Sciatic nerve (tissue), 2 donors: ENCODE measurements at regions not wholly inside any gene's neighbourhood (a gene's known extent, or its start where the extent isn't known, plus 50 kb on each side); places are given as distances from the start of the nearest gene placed in this dataset.
"Not testable (repeated sequence)": the region's sequence is repeated elsewhere in the genome, so short reads cannot be mapped to it uniquely, and the experiment has no call there.

Experiments used
- ATAC-seq: fragments of 200-7000 bp; cut with Tn5 transposase; one replicate; pipeline ENCODE4 v1.9.1; 2020; ENCODE audit warnings: mild to moderate bottlenecking, moderate library complexity
- DNase-seq: peaks from one replicate; pipeline ENCODE4 v3.0.0-alpha.2; 2020; ENCODE audit warnings: low spot score
- intact Hi-C: fragments of 100-400 bp; cut with DNase I; formaldehyde crosslinking; loops from one replicate; pipeline ENCODE4 v1.14.2; 2022
- donor health status: DM: no; HTN: no; CAD: no.
- donor health status: DM: no; HTN: no; CAD: no.

DNA sequence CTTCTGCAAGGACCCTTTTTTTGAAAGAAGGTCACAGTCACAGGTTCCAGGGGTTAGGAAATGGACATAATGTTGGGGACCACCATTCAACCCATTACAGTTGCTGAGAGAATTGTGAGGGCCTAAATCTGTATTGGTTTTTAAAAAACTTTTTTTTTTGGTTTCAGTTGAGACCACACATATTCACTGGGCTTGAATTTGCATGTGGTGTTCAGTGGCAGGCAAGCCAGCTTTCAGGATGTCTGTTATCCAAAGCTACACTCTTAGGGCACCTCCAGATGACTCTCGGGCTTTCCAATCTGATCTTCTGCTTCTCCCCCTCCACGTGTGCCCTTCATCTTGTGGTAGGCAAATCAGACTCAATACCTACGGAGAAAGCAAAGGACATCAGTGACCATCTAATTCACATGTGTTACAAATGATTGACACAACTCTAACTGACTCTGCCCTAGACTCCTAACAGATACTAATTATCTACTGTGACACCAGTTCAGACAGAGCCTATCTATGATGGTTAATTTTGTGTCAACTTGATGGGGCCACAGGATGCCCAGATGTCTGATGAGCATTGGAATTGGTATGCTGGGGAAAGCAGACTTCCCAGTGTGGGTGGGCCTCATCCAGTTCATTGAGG, 93.3 kb upstream of the ELMO1 start:
- DNase-seq (no peak), ATAC-seq (no peak)
- intact Hi-C loops: no loop called here

DNA sequence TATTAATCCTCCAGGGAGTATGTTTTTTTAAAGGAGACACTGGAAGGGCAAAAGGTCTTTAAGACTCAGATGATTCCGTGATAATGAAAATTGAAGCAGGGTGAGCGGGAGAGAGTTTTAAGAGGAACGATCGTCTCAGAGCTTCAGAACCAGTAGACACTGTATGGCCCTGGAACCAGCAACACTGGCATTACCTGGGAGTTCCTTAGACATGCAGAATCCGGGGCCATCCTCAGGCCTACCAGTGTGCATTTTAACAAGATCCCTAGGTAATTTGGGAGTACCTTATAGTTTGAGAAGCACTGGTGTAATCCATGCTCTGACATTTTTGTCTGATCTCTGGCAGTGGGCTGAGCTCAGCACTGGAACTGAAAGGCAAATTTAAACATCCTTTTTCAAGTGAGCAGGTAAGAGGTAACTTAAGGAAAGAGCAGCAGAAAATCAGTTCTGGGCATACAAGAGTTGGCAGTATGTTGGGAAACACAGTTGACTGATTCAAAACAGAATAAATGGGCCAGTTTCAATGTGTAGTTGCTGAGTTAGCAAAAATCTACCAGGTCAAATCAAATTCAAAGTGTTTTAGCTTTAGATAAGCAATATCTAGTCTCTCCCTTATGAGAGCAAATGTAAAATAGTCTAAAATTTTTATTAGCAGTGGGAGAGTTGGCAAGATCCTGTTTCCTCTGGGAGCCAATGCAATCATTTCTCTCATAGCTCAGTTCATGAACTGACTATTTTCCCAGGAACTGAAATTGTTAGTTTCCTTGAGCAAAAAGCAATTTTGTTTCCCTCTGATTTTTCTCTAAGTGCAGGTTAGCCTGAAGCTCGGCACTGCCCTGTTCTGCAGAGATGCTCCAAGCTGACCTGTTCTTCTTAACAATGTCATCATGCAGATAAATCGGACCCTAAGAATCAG, 97.2 kb upstream of the ELMO1 start:
- ATAC-seq (peak; percentile 70), DNase-seq (no peak)
- intact Hi-C loops: no loop called here

DNA sequence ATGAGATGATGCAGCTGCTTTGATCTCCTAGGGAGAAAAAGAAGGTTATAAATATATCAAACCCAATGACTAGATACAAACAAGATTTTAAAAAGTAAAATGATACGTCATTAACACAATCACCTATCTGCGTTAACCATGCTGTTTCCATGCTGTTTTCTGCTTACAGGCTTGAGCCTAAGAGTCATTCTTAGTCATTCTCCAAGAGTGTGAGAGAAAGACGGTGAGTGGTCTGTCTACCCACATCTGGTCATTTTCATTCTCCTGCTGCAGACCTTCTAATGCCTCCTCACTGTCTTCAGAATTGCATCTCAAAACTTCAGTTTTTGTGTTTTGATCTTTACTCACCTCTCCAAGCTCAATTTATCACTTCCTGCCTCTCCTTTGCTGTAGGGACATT, 98.0 kb upstream of the ELMO1 start:
- intact Hi-C loops: no loop called here
- no peak for ATAC-seq

DNA sequence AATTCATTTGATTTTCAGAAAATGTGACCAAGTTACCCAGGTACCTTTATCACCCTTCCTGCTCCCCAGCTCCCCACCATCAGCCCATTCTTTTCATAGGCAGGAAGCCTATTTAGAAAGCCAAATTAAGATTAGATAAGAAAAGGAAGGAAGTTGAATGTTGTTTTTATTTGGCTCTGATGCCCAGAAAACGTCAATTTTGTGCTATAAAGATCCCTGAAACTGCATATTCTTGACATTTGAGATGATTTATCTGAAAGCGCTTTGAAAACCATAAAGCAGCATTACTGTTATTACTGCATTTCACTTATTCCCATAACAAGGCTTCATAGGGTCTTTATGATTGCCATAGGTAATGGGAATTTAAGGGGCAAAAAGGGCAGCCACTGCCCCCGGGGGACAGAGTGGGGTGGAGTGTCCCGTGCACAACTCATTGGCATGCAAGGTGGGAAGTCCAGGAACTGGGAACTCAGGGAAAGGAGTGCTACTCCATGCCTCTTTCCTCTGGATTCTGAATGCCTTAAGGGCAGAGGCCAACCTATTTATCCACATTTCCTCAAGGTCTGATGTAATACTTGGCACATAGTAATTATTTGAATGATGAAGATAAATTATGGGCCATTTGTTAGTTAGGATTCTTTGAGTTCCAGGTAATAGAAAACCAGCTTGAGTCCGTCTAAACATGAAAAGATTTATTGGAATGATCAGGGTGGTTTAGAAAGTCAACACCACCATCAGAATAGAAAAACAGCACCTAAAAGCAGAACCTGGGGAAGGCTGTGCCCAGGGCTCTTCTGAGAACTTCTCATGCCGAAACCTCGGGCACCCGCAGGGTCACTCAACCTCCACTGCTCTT, 100.6 kb upstream of the ELMO1 start:
- intact Hi-C loops: no loop called here
- no peak for DNase-seq
- ATAC-seq: no peak

More for the DNA sequence above, 98.0 kb upstream of the ELMO1 start:
- no peak for DNase-seq

DNA sequence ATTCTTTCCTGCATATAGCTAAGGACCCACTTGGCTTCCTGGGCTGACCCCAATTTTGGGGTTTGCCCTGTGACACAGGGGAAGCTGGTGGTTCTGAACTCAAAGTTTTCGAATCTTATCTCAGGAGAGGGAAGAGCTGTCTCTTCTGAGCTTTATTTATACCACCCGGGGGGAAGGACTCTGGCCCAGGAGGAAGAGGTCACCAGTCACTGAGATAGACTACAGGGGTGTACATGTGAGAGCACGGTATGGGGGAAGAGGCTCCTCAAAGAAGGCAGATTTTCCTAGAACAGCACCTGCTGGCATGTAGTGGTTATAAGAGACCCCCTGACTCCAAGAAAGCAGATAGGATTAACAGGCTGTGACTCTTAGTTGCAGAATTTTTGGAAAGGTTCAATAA, 101.8 kb upstream of the ELMO1 start:
- no peak for ATAC-seq
- intact Hi-C loops: no loop called here
- DNase-seq: no peak

DNA sequence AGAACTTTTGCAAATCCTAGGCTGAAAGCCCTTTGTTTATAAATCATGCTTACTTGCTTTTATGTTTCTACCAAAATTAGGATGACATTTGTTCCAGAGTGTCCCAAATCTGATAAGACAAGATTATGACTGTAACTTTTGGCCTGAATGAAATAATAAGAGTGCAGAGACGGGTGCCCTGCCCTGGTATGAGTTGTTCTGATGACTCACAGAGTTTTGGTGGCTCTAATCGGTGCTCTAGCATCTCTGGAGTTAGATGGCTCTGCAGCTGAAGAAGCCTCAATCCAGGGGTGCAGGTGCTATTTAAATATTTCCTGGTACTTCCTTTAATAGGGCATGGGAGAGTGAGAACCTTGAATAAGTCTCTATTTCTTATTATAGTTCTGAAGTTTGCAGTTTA, 102.2 kb upstream of the ELMO1 start:
- intact Hi-C loops: no loop called here
- ATAC-seq: no peak
- DNase-seq: no peak

DNA sequence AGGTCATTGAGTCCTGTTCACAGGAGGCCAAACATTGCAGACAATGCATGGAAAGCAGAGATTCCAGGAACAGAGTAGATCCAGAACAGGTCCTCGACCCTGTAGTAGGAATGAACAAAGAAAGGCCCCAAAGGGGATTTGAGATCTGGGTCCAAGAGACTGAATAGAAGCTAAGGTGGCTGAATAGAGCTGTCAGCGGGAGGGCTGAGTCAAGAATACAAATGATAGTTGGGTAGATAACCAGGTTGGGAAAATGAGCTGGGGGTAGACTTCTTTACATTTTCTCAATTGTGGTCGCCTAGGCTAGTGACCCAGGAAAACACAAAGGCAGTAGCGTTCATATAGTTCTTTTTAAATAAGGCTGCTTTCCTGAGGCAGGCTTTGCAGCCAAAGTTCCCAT, 103.4 kb upstream of the ELMO1 start:
- no peak for ATAC-seq
- intact Hi-C loops: no loop called here
- DNase-seq: no peak

DNA sequence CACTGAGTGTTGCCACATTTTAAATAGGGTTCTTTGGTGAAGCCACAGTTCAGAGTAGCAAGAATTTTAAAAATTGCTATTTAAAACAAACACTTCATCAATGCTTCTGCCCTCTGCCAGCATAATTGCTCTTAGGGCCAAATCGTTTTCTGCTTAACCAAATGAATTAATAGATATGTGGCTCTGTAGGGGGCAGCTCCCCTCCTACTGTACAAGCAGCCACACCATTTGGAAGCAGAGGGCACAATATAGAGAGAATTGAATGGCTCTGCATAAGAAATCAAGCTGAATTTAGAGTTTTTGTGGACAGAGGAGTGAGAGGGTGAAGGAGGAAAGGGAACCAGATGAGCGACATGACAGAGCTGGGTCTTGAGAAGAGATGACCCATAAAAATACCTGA, 103.8 kb upstream of the ELMO1 start:
- ATAC-seq, DNase-seq, intact Hi-C loops: not testable (repeated sequence)

DNA sequence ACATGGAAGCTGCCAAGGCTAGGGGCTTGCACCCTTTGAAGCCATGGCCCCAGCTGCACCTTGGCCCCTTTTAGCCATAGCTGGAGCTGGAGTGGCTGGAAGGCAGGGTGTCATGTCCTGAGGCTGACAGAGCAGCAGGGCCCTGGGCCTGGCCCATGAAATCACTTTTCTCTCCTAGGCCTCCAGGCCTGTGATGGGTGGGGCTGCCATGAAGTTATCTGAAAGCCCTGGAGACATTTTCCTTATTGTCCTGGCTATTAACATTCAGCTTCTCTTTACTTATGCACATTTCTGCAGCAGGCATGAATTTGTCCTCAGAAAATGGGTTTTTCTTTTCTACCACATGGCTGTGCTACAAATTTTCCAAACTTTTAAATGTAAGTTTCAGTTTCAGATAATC, 106.9 kb upstream of the ELMO1 start:
- DNase-seq (no peak), ATAC-seq (no peak)
- intact Hi-C loops: no loop called here

DNA sequence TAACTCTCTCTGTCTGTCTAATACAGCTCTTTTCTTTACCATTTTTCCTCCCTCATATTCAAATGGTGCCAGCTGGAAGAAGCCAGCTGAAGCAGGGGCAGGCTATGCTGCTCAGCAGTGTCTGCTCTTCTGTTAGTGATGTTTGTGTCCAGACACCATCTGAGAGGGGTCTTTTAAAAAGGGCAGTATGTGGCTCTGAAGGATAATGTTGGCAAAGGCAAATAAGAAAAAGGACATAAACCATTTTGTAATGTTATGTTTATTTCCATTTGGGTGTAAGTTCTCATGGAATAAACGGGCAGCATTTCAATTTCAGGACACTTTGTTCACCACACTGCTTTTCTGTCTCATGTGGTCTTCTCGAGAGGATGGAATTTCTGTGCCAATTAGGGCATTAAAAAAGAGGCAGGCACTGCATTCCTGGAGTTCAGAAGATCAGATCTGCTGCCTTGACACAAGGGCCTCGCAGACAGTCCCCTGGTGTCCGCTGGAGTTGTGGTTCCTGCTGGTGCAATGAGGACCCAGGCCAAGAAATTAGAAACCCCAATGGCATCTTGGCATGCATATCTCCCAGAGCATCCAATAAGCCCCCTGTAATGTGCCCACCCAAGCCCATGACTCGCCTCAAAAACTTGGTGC, 109.0 kb upstream of the ELMO1 start:
- ATAC-seq (no peak), DNase-seq (no peak)
- intact Hi-C loops: no loop called here

DNA sequence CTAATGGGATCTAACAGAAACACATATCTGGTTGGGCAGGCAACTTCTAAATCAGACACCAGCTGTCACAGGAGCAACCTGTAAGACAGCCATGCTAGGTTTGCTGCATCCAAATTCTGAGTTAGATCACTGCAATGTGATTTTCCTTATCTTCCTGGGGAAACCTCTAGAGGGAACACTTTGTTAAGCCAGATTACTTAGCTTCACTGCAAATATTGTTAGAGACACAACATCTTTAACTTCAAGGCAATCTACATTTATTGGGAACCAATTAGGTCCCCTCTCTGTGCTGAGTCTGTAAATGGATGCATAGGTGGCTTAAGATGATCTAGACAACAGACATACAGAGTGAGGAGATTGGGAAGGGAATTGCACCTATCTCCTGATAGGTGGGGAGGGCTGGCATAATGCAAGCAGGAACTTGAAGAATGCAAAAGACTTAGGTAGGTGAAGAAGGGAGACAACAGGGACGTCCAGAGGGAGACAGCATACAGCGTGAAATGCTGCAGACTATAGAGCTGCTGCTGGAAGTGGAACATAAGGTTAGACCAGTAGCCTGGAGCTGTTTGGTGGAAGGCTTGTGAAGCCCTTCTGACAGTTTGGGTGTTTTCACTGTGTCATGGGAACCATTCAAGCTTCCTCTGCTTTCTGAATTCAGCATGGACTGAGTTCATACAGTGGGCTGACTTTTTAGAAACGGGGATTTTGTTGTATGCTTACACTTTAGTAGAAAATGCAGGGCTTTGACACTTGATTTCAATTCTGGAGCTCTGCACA, 109.8 kb upstream of the ELMO1 start:
- intact Hi-C loops: no loop called here
- ATAC-seq (no peak), DNase-seq (no peak)

DNA sequence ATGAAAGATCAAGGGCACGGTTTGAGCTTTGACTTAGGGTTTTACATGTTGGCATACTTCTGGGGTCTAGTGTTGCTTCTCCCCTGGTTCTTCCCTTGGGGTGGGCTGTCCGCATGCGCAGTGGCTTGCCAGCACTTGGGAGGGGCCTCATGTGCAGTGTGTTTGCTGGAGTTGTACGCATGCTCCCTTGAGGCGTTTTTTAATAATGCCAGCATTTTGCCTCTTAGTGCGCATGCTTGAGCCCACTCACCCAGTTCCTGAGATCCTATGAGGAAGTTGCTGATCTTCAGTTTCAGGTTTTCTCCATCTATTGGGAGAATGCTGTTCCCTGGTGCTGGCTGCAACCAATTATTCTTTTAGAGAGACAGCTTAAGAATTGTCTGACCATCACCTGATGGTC, 113.4 kb upstream of the GPR141 start:
- DNase-seq (no peak), ATAC-seq (no peak)
- intact Hi-C loops: no loop called here

DNA sequence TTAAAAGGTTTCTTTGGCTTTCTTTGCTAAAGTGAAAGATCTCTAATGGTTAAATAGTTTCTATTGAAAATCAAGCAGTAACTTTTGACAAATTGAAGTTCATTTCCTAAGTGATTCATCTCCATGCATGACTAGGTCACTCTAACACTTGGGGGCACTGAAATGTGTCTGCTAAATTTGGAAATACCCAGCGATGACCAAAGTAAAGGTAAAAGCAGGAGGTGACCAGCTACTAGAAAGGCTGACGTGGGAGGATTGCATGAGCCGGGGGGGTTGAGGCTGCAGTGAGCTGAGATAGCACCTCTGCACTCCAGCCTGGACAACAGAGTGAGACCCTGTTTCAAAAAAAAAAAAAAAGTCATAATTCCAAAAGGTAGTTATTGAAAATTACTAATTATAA, 111.8 kb upstream of the GPR141 start:
- intact Hi-C loops: no loop called here
- DNase-seq (no peak), ATAC-seq (no peak)

DNA sequence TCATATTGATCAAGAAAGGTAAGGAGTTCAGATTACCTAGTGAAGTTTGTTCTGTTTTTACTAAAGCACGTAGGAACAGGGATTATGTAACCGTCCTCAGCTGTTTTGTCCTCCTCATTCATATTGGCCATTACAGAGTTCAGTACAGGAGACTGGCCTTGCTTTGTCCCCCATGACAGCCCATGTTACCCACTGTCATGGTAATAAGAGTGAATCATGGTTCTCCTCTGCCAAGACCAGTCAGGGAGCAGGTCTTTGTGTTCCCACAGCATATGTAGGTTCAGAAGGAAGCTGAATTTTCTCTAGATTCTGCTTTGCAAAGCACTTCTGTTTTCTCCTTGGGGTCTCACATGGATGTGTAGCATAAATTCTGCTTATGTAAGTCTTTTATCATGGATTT, 106.2 kb upstream of the GPR141 start:
- DNase-seq: no peak
- intact Hi-C loops: no loop called here

DNA sequence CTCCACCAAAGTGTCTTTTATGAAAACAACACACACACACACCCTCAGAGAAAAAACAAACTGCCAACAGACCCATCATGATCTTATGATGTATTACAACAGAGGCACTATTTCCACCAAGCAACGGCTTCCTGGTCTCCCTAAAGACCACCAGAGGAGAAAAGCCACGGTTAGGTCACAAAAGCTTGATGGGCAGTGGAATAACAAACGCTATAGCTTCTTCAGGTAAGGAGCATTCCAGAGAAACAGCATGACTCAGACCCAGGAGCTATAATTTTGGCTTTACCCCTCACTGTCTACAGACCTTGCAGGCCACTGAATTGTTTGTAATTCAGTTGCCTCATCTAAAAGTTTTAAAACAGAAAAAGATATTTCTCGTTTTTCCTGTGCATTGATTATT, 105.7 kb upstream of the GPR141 start:
- intact Hi-C loops: no loop called here
- DNase-seq: no peak
- no peak for ATAC-seq

More for the DNA sequence above, 106.2 kb upstream of the GPR141 start:
- ATAC-seq: peak; percentile 45

DNA sequence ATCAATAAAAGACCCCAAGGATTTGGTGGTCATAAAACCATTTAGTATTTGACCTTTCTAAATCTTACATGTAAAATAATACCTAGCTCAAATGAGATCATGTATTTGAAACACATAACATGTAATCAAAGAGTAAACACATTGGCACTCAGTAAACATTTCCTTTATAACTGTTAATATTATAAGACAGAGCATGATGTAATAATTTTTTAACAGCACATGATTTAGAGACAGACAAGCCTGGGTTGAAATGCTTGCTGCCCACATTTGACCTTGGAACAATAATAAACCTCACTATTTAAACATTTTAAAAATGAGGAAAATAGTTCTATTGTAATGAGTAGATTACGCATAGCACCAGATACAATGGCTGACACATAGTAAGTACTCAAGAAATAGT, 105.2 kb upstream of the GPR141 start:
- intact Hi-C loops: no loop called here
- no peak for ATAC-seq
- no peak for DNase-seq

DNA sequence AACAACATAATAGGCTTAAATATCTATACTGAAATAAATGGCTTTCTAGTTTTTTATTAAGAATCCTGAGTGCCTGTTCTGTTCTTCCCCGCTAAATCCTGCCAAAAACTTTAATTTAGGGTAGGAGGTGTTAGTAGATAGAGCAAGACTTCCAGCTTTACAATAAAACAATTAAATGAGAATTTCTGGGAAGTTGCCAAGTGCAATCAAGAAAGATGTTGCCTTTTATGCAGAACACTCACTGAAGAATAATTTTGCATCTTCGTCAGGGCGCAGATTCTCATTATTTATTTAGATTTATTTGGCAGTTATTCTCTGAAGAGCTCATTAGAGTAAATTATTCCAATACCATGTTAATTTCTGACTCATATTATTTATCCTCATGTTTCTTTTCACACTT, 103.2 kb upstream of the GPR141 start:
- no peak for ATAC-seq
- no peak for DNase-seq
- intact Hi-C loops: no loop called here

DNA sequence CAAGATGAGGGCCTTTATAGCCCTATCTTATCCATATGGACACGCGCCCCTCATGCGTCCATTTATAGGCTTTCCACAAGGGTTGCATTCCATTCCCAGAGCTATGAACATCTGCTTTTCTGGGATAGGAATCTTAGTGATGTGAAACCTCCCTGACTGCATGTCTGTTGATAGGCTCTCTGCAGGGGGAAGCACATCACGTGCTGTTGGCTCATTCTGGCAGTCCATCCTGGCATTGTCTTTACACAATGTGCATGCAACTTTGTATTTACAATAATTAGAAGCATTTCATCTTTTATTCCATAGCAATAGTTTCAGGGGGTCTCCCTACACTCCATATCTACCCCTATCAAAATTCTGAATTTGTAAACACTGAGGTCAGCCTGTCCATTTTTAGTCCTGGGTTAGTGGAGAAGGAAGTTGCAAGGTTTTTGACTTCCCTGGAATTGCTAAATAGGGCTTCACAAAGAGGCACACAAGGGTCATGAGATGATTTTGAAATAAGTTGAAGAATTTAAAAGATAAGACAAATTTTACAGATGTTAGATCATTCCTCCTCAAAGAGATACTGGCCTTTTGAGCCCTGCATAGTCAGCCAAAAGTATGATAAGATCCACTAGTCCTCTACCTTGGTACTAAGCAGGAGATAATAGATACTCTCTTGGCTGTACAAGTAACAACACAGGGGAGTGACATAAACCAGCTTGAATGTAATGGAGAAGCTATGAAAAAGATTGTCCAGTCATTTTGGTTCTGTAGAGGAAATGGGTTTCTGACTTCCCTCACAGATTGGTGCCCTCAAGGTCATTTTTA, 98.7 kb upstream of the GPR141 start:
- DNase-seq, ATAC-seq, intact Hi-C loops: not testable (repeated sequence)
